Stimulated activated naive CD8-positive, alpha-beta T cell treated with anti-CD3 and anti-CD28 coated beads, Interleukin-15, Interleukin-2, amounts not matched to agents 100 ng/mL and 50 ng/mL, for 24 hours (primary cell): ENCODE measurements at regions not wholly inside any gene's neighbourhood (a gene's known extent, or its start where the extent isn't known, plus 50 kb on each side); places are given as distances from the start of the nearest gene placed in this dataset.
"Not testable (repeated sequence)": the region's sequence is repeated elsewhere in the genome, so short reads cannot be mapped to it uniquely, and the experiment has no call there.

Experiments
- H3K27ac Mint-ChIP-seq: one replicate; pipeline ENCODE4 v1.8.0; 2021; ENCODE audit warnings: mild to moderate bottlenecking, mixed read lengths
- H3K27me3 Mint-ChIP-seq: one replicate; pipeline ENCODE4 v1.8.0; 2021; ENCODE audit warnings: mixed read lengths
- H3K36me3 Mint-ChIP-seq: one replicate; pipeline ENCODE4 v1.8.0; 2021; ENCODE audit warnings: low read depth, mixed read lengths
- H3K4me1 Mint-ChIP-seq: one replicate; pipeline ENCODE4 v1.8.0; 2021; ENCODE audit warnings: low read depth, mixed read lengths
- H3K4me3 Mint-ChIP-seq: one replicate; pipeline ENCODE4 v1.8.0; 2021; ENCODE audit warnings: mild to moderate bottlenecking, mixed read lengths
- H3K9me3 Mint-ChIP-seq: one replicate; pipeline ENCODE4 v1.8.0; 2021; ENCODE audit warnings: mixed read lengths

DNA sequence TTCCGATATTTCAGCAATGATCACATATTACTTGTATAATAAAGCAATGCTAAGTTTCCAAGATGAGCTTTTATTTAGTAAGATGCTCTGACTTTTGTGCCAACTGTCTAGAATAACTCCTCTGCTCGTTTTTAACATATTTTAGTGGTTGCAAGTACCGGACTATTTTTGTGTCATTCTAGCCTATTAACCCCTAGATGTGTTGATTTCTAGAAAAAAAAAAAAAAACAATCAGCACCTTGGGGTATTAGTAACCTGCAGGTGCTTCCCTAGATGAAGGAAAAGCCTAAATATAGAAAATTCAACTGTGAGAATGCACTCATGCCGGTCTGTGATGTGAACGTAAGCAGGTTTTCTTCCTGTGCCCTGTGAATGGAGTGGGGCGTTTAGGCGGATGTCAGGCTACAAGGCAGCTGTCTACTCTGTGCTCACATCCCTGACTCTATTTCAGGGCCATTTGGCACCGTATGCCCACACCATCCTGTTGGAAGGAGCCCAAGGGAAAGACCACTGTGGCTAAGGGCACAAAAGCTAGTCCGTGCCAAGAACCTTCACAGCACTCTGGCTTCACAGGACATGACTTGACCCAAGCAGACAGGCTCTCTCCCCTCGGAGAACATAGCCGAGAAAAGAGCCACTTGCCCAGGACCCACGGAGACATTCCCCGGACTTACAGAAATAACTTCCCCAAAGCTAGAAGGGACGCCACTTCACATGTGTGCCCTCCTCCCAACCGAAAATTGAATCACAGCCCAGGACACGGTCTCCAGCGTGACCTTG is 60.9 kb upstream of the AGAP1 start:
- peaks cover 12% of the 10 kb centered on the region for H3K27me3 Mint-ChIP-seq
- no peak overlapping the region for H3K27ac Mint-ChIP-seq
- no peaks in the 10 kb centered on the region for H3K4me1 Mint-ChIP-seq
- peaks cover 5% of the 10 kb centered on the region for H3K9me3 Mint-ChIP-seq
- H3K36me3 Mint-ChIP-seq: no peaks in the 10 kb centered on the region
- no peak overlapping the region for H3K4me3 Mint-ChIP-seq

DNA sequence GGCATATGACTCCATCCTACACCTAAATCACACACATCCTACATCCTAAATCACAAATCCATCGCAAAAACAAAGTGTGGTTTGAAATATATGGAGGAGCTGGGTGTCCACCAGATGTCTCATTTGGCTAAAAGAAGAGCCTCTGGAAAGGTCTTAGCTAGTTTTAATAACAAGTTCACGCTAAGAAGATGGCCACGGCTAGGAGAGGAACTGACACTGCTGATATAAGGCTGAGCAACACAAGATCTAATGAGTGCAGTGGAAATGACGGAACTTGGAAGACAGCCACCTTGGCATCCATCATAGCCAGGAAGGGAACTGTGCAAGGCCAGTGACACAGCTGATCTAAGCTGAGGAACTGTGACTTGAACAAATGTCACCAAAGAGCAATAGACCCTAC is 60.0 kb upstream of the AGAP1 start:
- H3K4me1 Mint-ChIP-seq: no peaks in the 10 kb centered on the region
- H3K27me3 Mint-ChIP-seq: peaks cover 12% of the 10 kb centered on the region
- H3K36me3 Mint-ChIP-seq: no peaks in the 10 kb centered on the region
- no peak overlapping the region for H3K27ac Mint-ChIP-seq
- peaks cover 5% of the 10 kb centered on the region for H3K9me3 Mint-ChIP-seq
- no peak overlapping the region for H3K4me3 Mint-ChIP-seq

DNA sequence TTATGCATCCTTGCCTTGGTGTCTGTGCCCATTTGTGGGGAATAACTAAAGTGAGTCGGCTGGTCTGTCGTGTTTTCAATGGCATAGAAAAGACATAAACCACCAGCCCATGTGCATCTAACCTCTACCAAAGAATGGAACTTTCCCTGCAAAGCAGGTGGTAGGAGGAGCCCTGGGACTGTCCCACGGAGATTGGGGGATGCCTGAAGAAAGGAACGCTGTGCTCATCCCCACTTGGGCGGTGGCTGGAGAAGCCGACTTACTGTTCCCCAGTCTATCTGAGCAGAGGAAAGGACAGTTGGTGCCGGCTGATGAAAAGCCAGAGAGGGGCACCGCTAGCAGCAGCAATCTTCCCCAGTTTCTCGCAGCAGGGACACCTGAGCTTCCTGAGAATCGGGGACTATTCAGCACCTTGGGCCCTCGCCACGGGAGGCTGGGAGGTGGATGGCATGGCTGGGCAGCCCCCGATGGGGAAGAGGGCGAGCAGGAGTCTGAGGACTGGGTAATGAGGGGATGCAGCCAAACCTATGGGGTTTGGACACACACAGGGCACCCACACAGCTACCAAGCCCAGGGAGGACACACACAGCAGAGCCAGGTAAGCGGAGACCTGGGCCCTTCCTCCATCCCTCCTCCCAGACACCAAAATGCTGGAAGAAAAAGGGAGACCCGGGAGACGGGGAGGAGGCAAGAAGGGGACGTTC is 53.7 kb upstream of the AGAP1 start:
- Mint-ChIP-seq H3K4me1 (no peaks in the 10 kb centered on the region), H3K4me3 (no peak overlapping the region), H3K27ac (no peak overlapping the region), H3K36me3 (no peaks in the 10 kb centered on the region), H3K27me3 (no peaks in the 10 kb centered on the region), H3K9me3 (no peaks in the 10 kb centered on the region)

DNA sequence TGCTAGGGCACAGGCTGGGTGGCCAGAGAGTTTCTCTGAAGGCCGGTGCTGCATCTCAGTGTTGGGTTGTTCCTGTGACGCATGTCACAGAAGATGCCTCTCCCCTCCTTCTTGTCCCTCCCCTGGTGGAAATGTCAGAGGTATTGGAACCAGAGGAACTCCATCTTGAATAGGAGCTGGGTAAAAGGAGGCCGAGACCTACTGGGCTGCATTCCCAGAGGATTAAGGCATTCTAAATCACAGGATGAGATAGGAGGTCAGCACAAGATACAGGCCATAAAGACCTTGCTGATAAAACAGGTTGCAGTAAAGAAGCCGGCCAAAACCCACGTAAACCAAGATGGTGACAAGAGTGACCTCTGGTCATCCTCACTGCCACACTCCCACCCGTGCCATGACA is 50.3 kb upstream of the AGAP1 start:
- H3K36me3 Mint-ChIP-seq, H3K27me3 Mint-ChIP-seq, H3K4me1 Mint-ChIP-seq, H3K4me3 Mint-ChIP-seq, H3K9me3 Mint-ChIP-seq, H3K27ac Mint-ChIP-seq: not testable (repeated sequence)
